C1 segment of cervical spinal cord (tissue), 14 donors: ENCODE measurements at regions not wholly inside any gene's neighbourhood (a gene's known extent, or its start where the extent isn't known, plus 50 kb on each side); places are given as distances from the start of the nearest gene placed in this dataset.
"Not testable (repeated sequence)": the region's sequence is repeated elsewhere in the genome, so short reads cannot be mapped to it uniquely, and the experiment has no call there.

Experiments
- DNase-seq, 14 donors: peaks; one replicate each; lab custom pipeline; 2025; lab: John Stamatoyannopoulos, UW

DNA sequence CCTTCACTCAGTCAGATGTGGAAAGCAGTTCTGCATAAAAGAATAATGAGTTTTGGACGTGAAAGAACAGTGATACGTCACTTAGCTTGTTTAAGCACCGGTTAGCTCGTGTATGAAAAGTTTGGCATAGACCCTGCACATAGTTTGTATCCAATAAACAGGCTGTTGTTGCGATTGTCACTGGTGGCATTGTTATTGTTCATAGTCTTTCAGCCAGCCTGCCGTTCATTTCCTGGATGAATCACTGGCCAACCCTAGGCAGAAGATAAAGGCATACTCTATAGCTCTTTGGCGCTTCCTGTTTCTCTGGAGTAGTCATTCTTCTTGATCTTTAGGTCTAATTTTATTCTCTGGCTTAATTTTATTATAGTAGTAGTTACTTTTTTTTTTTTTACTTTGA lies 57.8 kb upstream of the ANKRD30A start:
- no peak for DNase-seq

DNA sequence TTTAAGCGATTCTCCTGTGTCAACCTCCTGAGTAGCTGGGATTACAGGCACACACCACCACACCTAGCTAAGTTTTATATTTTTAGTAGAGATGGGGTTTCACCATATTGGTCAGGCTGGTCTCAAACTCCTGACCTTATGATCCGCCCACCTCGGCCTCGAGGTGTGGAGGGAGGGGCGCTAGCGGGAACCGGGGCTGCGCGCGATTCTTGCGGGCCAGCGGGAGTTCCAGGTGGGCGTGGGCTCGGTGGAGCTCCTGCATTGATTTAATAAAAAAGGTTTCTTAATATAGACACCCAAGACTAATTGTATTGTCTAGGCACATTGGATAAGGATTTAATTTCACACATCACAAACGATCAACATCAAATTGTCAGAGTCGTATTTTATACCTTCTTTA lies 63.1 kb upstream of the ANKRD30A start:
- not testable (repeated sequence) for DNase-seq

DNA sequence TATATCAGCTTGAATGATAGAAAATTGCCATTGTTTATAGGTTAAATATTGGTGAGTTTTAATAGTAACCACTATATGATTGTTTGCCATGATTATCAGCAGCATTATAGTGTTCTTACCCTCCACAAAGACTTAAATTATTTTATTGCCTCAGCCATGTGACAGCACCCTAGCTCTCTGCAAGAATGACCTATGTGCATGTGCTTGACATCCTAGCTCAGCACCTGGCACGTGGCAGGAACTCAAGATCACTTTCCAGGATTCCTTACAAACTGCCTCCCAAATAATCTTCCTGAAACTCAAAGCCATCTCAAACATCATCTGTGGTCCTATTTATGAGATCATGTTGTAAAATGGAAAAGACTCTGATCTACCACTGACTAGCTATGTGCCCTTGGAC lies 68.1 kb upstream of the ANKRD30A start:
- no peak for DNase-seq

GRCh38 chr10:37053476-37053875 lies 71.9 kb upstream of the ANKRD30A start:
- DNase-seq = no peak

DNA sequence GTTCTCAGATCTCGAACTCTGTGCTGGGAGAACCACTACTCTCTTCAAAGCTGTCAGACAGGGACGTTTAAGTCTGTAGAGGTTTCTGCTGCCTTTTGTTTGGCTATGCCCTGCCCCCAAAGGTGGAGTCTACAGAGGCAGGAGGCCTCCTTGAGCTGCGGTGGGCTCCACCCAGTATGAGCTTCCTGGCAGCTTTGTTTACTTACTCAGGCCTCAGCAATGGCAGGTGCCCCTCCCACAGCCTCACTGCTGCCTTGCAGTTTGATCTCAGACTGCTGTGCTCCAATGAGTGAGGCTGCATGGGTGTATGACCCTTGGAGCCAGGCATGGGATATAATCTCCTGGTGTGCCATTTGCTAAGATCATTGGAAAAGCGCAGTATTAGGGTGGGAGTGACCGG lies 75.4 kb upstream of the ANKRD30A start:
- not testable (repeated sequence) for DNase-seq

DNA sequence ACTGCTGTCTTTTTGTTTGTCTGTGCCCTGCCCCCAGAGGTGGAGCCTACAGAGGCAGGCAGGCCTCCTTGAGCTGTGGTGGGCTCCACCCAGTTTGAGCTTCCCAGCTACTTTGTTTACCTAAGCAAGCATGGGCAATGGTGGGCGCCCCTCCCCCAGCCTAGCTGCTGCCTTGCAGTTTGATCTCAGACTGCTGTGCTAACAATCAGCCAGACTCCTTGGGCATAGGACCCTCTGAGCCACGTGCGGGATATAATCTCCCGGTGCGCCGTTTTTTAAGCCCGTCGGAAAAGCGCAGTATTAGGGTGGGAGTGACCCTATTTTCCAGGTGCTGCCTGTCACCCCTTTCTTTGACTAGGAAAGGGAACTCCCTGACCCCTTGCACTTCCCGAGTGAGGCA lies 81.1 kb upstream of the ANKRD30A start:
- DNase-seq = not testable (repeated sequence)

DNA sequence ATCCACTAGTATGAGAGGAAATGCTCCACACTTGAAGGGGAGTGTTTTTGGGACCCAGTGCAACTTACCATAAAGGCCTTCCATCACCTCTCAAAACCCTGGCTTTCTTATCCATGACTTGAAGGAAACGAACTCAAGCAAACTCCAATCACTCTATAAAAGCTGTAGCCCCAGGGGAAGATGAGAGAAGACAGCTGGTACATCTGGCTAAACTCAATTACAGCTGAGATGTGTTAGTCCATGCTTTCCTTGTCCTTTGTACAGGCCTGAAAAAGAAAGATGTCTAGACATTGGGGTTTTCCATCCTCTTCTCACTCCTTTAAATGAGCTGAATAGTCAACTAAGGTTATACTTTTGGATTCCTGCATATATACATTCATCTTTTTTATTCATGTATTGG lies 89.5 kb upstream of the ANKRD30A start:
- DNase-seq = no peak

- no peak for DNase-seq
These were observed 109.9 kb upstream of the ANKRD30A start for GRCh38 chr10:37015498-37015897.

DNA sequence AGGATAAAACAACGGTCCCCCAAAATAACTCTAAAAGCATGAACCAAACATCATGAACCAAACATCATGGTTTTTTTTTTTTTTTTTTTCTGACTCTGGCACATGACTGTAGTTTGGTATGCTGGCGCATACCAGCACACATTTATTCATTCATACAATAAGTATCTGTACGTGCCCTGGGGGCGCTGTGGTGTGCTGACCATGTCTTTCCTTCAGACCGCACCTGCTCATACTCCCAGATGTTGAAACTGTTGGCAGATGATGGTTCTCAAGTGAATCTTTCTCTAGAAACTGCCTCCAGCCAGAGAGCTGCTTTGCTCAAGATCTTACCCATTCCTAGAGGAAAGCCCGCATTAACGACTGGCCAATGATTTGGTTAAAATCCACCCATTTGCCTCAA lies 114.7 kb upstream of the ANKRD30A start:
- no peak for DNase-seq

- not testable (repeated sequence) for DNase-seq
These were observed 117.1 kb upstream of the ANKRD30A start for GRCh38 chr10:37008276-37008675.

DNA sequence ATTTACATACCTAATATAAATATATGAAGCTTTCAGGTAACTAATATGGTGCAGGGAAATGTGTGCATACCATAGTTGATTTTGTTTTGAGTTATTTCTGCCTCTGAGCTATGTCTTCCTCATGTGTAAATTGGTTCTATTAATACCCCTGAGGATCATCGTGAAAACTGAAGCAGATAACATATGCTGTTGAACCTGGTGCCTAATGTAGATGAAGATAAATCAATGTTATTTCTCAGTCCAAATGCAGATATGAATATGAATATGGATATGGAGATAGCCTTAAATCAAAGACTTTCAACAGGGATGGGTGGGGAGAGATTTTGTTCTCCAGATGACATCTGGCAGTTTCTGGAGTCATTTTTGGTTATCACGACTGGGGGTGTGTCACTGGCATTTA lies 122.3 kb upstream of the ANKRD30A start:
- DNase-seq = no peak

GRCh38 chr10:36995806-36996205 lies 129.6 kb upstream of the ANKRD30A start:
- DNase-seq = not testable (repeated sequence)

DNA sequence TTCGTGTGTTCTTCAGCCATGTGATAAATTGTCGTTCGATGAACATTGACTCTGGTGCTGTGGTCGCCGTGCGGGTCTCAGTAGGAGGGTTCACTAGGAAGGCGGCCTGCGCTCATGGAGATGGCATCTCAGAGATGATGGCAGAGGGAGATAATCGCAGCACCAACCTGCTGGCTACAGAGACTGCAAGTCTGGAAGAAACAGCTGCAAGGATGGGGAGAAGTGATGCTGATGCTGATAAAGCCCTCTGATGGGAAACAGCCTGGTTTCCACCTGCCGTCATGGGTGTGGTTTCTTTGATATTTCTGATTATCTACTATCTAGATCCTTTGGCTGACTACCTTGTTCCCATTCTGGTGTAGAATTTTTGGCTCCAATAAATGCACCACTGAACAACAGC lies 130.5 kb upstream of the ANKRD30A start:
- no peak for DNase-seq

DNA sequence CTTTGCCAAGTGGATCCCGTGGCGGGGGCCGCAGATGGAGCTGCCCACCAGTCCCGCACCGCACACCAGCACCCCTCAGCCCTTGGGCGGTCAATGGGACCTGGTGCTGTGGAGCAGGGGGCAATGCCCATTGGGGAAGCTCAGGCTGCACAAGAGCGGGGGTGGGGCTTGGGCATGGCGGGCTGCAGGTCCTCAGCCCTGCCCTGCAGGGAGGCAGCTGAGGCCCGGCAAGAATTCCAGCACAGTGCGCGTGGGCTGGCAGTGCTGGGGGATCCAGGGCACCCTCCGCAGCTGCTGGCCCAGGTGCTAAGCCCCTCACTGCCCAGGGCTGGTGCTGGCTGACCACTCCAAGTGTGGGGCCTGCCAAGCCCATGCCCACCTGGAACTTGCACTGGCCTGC lies 136.2 kb upstream of the ANKRD30A start:
- DNase-seq = no peak

DNA sequence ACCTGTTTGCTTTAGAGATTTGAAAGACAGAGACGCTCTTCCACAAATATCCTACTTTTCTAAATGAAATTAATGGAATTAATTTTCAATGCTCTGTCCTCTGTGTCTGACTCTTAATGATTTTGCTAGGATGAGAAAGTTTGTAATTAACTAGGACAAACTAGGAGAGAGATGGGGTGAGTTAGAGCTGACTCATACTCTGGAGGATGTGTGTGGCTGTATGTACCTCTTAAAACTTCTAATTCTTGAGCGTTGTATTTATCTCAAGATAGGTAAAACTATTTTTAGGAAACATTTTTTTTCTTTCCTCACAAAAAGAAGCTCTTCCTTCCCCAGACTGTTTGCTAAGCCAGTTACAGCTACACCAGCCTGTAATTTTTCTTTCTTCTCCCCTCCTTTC lies 178.8 kb upstream of the ANKRD30A start:
- no peak for DNase-seq

DNA sequence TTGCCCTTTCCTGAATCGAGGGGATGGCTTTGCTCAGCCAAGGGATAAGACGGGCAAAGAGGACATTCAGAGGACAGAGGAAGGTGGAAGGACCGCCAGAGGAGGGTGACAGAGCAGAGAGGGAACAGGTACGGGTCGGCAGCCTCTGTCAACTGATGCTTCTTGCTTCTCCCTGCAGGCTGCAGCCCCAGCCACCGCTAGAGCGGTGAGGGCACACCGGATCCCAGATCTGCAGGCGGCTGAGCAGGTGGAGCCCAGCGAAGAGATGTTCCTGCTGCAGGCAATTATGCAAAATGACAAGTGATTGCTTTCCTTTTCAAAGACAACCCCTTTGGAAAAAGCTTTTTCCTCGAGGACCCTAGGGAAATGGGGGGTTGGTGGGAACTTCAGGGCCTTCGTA lies 181.9 kb upstream of the ANKRD30A start:
- DNase-seq = no peak

DNA sequence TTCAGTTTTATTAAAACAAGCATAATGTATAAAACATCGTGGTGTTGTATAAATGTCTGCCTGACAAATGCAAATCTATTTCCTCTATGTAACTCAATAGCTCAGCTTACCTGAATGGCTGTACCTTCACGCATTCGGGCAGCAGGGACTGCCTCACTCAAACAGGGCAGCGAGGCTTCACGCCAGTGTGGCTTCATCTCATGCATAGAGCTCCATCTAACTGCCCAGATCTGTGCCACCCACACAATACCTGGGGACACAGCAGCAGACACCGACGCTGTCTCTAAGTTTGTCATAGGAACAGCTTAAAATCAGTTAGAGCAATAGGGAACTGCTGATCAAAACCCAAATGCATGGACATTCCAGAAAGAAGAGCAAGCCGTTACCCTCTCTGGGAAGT lies 182.8 kb upstream of the ANKRD30A start:
- no peak for DNase-seq

- DNase-seq = no peak
These were observed 222.4 kb upstream of the ANKRD30A start for GRCh38 chr10:36903040-36903439.

- no peak for DNase-seq
These were observed 225.7 kb upstream of the ANKRD30A start for GRCh38 chr10:36899652-36900051.

- DNase-seq = peak in 2 of 14 donors; percentile 2 to 3
These were observed 236.3 kb upstream of the ANKRD30A start for GRCh38 chr10:36888925-36889573.

- no peak for DNase-seq
These were observed 239.0 kb upstream of the ANKRD30A start for GRCh38 chr10:36886303-36886891.

DNA sequence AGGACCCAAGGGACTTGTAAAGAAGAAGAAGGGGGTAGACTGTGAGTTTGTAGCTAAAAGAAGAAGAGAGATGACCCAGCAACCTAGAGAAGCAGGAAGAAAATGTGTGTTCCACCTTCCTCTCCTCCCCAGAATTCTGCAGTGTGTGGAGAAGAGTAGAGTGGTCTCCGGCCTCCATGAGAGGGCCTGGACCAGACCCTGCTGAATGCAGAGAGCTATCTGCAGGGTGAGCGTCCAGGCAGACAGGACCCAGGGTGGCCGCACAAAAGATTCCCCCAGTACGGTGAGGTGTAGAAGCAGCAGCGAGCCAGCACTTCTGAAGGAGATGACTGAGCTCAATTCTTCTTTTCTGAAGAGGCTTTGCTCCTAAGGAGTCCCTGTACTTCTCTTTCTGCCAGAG lies 239.7 kb upstream of the ANKRD30A start:
- no peak for DNase-seq

GRCh38 chr10:36882781-36883180 lies 242.6 kb upstream of the ANKRD30A start:
- DNase-seq = no peak

DNA sequence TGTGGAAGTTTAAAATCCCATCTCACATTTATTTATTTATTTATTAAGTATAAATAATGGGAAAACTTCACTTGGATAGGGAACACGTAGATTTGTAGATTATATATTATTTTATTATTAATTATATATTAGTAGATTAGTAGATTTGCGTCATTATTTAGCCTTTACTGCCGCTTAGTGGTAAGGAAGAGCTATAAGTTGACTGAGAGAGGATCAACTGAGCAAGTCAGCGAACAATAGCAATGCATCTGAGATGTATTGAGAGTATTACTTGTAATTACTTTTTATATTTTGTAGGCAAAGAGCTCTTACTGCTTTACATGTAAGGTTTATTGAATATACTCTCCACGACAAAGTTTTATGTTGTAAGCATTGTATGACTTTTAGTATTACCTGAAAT lies 244.5 kb upstream of the ANKRD30A start:
- no peak for DNase-seq
